Adipocyte (in vitro differentiated cells): ENCODE measurements at regions not wholly inside any gene's neighbourhood (a gene's known extent, or its start where the extent isn't known, plus 50 kb on each side); places are given as distances from the start of the nearest gene placed in this dataset.
A peak's percentile ranks its signal among the peaks of the same experiment; 100 is the strongest.

Source experiments
- DNase-seq: peaks from one replicate; pipeline ENCODE4 v3.0.0-alpha.2; 2015; ENCODE audit warnings: low read depth
- H3K27me3 ChIP-seq: replicated peaks from 2 replicates; pipeline ENCODE4 v1.7.0; 2013; ENCODE audit warnings: mild to moderate bottlenecking, low read length, moderate library complexity; ENCODE audit not compliant: control insufficient read depth, insufficient read depth
- H3K36me3 ChIP-seq: 2 replicates; pipeline ENCODE4 v1.7.0; 2013; ENCODE audit warnings: low read length, mild to moderate bottlenecking, moderate library complexity; ENCODE audit not compliant: control insufficient read depth, insufficient read depth, severe bottlenecking
- H3K4me1 ChIP-seq: 2 replicates; pipeline ENCODE4 v1.7.0; 2013; ENCODE audit warnings: mild to moderate bottlenecking, low read length, moderate library complexity; ENCODE audit not compliant: control insufficient read depth, insufficient read depth
- H3K4me3 ChIP-seq: 2 replicates; pipeline ENCODE4 v1.7.0; 2013; ENCODE audit warnings: mild to moderate bottlenecking, low read length, moderate library complexity
- H3K9ac ChIP-seq: 2 replicates; pipeline ENCODE4 v1.7.0; 2013; ENCODE audit warnings: mild to moderate bottlenecking, low read length, moderate library complexity
- H3K9me3 ChIP-seq: 2 replicates; pipeline ENCODE4 v1.7.0; 2013; ENCODE audit warnings: mild to moderate bottlenecking, low read length, moderate library complexity; ENCODE audit not compliant: control insufficient read depth

DNA sequence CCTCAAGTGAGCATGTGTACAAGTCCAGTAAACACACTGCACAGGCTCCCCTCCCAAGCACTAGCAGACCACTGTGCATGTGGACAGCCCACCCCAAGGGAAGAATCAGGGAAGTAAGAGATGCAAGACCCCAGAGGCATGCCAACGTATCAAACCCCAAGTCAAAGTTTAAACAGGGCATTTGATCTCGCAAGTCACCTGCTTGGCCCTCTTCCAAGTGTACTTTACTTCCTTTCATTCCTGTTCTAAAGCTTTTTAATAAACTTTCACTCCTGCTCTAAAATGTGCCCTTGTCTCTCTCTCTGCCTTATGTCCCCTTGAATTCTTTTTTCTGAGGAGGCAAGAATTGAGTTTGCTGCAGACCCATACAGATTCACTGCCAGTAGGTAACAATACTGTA is 201.2 kb upstream of the PARD3B start:
- Histone ChIP-seq H3K9me3 (peaks cover 3% of the 10 kb centered on the region), H3K36me3 (no peaks in the 10 kb centered on the region), H3K4me3 (no peak overlapping the region), H3K27me3 (no peaks in the 10 kb centered on the region), H3K4me1 (no peaks in the 10 kb centered on the region), H3K9ac (no peak overlapping the region)
- no peak for DNase-seq

DNA sequence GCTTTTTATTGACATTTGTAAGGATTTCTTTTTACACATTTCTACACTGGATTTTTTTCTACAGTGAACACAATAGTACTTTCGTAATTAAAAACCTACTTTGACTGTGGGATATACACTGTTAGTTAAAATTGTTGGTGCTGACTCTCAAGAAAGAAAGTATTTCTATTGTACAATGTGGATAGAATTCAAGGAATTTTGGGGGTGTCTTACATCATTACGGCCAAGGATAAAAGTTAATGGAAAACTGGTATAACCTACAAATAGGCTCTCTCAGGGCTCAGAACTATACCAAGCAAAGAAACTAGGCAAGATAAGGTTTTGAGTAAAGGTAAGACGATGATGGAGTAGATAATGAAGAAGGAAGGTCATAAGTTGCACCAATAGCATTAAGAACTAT is 198.4 kb upstream of the PARD3B start:
- H3K27me3 ChIP-seq: no peaks in the 10 kb centered on the region
- H3K36me3 ChIP-seq: no peaks in the 10 kb centered on the region
- peaks cover 3% of the 10 kb centered on the region for H3K9me3 ChIP-seq
- H3K9ac ChIP-seq: no peak overlapping the region
- H3K4me1 ChIP-seq: no peaks in the 10 kb centered on the region
- H3K4me3 ChIP-seq: no peak overlapping the region
- DNase-seq: no peak

DNA sequence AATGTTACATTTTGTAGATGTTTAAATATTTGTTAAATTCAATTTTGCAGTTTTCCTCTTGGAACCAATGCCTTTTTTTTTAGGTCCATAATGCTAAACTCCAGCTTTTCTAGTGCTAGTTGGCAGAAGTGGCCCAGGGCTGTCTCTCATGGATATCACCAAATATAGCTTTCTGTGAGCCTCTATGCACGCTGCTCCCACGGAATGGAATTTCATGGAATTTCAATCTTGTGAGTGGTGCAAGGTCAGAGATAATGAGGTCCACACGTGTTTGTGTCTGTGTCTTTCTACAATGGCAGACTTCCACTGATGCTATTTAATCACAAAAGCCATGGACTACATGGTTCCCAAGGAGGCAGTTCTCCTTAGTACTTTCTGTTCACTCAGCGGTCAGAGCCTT is 191.5 kb upstream of the PARD3B start:
- no peaks in the 10 kb centered on the region for H3K27me3 ChIP-seq
- DNase-seq: peak; percentile 22
- peaks cover 14% of the 10 kb centered on the region for H3K4me1 ChIP-seq

DNA sequence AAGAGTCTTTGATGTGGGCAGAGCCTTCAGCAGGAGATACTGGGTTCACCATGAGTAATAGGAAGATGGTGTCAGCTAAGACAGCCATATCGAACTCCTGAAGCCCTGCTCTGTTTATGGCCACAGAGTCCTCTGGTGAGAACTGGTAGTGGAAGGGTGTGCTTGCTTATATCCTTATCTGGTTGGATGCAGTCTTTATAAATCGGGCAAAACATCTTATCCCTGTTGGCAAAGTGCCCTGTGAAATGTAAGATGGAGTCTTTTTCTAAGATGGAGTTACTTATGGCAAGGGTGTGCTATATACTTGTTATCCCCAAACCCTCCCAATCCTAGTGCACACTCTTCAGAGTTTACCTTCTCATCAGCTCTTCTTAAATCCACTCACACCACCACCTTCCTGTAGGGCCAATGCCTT is 190.8 kb upstream of the PARD3B start:
- no peak for DNase-seq
- no peaks in the 10 kb centered on the region for H3K27me3 ChIP-seq
- H3K36me3 ChIP-seq: no peaks in the 10 kb centered on the region
- peaks cover 14% of the 10 kb centered on the region for H3K4me1 ChIP-seq
- no peak overlapping the region for H3K9ac ChIP-seq
- no peaks in the 10 kb centered on the region for H3K9me3 ChIP-seq
- no peak overlapping the region for H3K4me3 ChIP-seq

More for the DNA sequence above, 191.5 kb upstream of the PARD3B start:
- H3K36me3 ChIP-seq: no peaks in the 10 kb centered on the region
- no peak overlapping the region for H3K9ac ChIP-seq
- peaks cover 2% of the 10 kb centered on the region for H3K9me3 ChIP-seq
- no peak overlapping the region for H3K4me3 ChIP-seq

DNA sequence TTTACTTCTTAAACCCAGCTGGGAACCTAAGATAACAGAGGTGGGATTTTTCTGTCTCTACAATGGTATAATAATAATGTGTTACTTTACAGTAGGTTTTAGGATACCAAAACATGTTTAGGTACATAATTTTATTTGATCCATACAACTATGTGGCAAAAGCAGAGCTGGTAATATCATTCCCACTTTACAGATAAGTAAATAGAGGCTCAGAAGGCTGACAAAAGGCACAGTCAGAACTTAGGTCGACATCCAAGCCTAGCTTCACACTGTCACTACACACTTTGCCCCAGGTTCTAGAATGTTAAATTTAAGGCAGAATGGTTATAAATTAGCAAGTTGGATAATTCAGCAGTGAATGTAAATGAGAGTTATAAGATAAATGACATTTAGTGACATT is 189.6 kb upstream of the PARD3B start:
- Histone ChIP-seq H3K9me3 (no peaks in the 10 kb centered on the region), H3K4me1 (peaks cover 14% of the 10 kb centered on the region), H3K36me3 (no peaks in the 10 kb centered on the region), H3K27me3 (no peaks in the 10 kb centered on the region), H3K4me3 (no peak overlapping the region), H3K9ac (no peak overlapping the region)
- DNase-seq: no peak

DNA sequence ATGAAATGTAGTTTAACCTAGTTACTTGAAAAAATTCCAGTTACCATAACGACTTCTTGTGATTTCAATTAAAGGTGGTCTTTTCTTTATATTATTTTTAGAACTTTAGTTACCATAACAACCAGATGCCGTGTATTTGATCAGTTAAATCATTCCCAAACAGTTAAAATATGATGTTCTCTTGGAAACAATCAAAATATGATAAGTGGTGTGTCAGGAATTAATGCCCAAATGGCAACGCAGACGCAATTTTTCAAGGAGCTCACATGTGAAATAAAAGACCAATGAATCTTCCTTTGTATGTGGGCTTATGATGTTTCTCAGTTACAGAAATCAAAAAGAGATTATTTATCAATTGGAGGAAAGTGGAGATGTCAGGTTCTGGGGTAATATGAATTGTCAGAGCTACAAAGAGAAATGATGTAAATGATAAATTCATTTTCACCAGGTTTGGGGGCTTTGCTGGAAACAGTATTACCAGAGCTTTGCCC is 189.1 kb upstream of the PARD3B start:
- no peak for DNase-seq
- Histone ChIP-seq H3K27me3 (no peaks in the 10 kb centered on the region), H3K36me3 (no peaks in the 10 kb centered on the region), H3K9ac (no peak overlapping the region), H3K4me1 (peaks cover 14% of the 10 kb centered on the region), H3K4me3 (no peak overlapping the region), H3K9me3 (no peaks in the 10 kb centered on the region)

DNA sequence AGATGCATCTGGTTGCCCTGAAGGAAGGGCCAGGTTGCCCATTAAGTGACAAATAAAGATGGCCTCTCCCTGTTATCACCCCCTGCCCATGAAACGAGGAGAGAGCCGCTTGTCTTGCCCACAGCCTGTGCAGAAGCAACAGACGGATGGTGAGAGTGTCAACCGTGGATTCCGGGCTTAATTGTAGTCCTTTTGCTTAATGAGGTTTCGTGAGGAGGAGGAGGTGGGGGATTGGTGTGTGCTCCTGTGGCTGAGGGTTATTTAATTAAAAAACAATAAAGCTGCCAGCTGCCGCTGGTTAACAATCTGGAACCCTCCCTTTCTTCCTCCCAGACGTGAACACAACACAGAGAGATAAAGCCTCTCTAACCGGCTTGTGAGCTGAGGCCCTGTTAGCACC is 188.0 kb upstream of the PARD3B start:
- Histone ChIP-seq H3K36me3 (no peaks in the 10 kb centered on the region), H3K9me3 (no peaks in the 10 kb centered on the region), H3K4me3 (no peak overlapping the region), H3K4me1 (peaks cover 14% of the 10 kb centered on the region), H3K27me3 (no peaks in the 10 kb centered on the region), H3K9ac (no peak overlapping the region)
- DNase-seq: no peak

DNA sequence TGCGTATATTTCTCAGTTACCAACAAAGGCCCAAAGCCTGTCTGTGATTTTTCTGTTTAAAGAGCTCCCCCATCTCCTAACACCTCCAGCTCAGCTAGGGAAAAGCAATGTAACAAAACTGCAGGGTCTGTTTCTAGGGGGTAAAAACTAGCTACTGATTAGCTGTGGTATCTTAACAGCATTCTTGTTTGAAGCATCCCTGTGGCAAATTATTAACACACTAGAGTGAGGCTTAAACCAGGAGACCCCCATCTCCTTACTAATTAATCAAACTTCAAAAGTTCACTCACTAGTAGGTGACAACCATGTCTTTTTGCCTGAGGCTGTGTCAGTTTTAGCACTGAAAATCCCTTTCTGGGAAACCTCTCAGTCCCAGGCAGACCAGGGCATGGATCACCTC is 186.2 kb upstream of the PARD3B start:
- Histone ChIP-seq H3K9ac (no peak overlapping the region), H3K27me3 (no peaks in the 10 kb centered on the region), H3K36me3 (no peaks in the 10 kb centered on the region), H3K4me3 (no peak overlapping the region), H3K9me3 (no peaks in the 10 kb centered on the region), H3K4me1 (peaks cover under 1% of the 10 kb centered on the region)
- DNase-seq: no peak

DNA sequence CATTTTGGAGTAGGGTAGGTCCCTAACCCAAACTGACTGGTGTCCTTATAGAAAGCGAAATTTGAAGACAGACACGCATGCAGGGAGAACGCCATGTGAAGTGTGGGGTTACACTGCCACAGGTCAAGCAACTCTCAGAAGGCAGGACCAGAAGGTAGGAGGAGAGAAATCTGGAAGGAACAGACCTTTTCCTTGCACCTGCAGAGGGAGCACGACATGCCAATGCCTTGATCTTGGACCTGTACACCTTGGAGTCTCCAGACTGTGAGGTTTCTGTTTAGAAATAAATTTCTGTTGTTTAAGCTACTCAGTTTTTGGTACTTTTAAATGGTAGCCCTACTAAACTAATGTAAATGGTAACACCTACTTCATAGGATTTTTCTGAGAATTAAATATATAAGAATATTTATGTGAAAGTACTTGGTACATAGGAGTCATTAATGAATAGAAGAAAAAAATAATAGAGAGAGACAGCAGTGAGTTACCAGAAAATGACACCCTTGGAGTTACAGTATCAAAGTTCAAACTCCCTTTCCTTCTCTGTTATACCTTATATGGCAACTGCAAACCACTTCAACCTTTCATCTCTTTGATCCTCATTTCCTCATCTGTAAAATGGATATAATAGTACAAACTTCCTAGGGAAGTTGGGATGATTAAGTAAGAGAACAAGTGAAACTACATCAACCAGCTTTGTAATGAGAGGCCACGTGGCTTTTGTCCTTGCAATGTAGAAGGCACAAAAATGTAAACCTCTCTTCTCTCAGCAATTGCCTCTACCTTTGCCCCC is 184.9 kb upstream of the PARD3B start:
- Histone ChIP-seq H3K27me3 (no peaks in the 10 kb centered on the region), H3K4me3 (no peak overlapping the region), H3K36me3 (no peaks in the 10 kb centered on the region), H3K9me3 (no peaks in the 10 kb centered on the region), H3K9ac (no peak overlapping the region), H3K4me1 (no peaks in the 10 kb centered on the region)
- DNase-seq: no peak

DNA sequence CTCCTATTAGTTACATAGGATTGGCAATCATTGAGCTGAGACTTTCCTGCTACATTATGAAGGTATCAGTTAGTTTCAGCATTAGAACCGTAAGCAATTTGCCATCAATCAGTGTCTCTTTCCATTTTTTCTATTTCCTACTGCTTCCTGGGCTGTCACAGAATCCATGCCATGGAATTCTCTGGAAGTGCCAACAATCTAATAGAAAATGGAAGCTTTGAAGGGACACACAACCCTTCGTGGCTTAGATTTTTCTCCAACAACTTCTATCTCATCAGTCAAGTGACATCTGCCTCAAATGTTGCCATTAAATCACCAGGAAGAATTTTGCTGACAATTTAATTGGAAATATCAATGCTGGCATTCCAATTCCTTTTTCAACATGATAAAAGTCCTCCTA is 183.5 kb upstream of the PARD3B start:
- H3K27me3 ChIP-seq: no peaks in the 10 kb centered on the region
- no peaks in the 10 kb centered on the region for H3K36me3 ChIP-seq
- no peak overlapping the region for H3K9ac ChIP-seq
- H3K9me3 ChIP-seq: no peaks in the 10 kb centered on the region
- no peak for DNase-seq
- no peak overlapping the region for H3K4me3 ChIP-seq
- H3K4me1 ChIP-seq: no peaks in the 10 kb centered on the region

DNA sequence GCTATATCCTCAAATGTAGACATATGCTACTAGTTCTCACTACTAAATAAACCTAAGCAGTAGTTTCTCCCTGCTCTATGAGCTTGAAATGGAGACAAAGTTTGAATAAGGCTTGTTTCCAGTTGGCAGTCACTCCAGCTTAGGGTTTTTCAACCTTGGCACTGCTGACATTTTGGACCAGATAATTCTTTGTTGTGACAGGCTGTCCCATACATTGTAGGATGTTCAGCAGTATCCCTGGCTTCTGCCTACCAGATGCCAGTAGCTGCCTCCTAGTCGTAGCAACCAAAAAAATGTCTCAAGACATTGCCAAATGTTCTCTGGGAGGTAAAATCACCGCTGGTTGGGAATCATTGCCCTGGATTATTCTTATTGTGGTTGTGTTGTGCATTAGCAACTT is 182.7 kb upstream of the PARD3B start:
- no peak overlapping the region for H3K4me3 ChIP-seq
- no peak overlapping the region for H3K9ac ChIP-seq
- no peaks in the 10 kb centered on the region for H3K4me1 ChIP-seq
- no peaks in the 10 kb centered on the region for H3K9me3 ChIP-seq
- DNase-seq: no peak
- H3K36me3 ChIP-seq: no peaks in the 10 kb centered on the region
- no peaks in the 10 kb centered on the region for H3K27me3 ChIP-seq

DNA sequence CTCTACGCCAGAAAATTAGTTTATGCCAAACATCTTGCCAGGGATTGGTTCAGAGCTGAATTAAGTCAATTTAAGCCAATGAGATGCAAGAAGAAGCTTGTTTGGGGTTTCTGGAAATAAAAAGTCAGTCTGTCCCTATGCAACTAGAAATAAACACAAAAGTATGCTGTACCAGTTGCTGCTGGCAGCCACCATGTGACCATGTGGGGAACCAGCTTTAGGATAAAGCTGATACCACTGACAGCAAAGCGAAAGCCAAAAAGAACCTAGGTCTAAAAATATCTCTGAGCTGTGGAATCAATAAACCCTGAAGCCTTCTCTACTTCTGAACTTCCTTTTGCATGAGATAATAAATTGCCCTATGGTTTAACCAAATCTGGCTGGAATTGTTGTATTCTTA is 181.8 kb upstream of the PARD3B start:
- Histone ChIP-seq H3K36me3 (no peaks in the 10 kb centered on the region), H3K9ac (no peak overlapping the region), H3K9me3 (no peaks in the 10 kb centered on the region), H3K4me1 (no peaks in the 10 kb centered on the region), H3K27me3 (no peaks in the 10 kb centered on the region), H3K4me3 (no peak overlapping the region)
- no peak for DNase-seq
